ENCODE measurements at regions not wholly inside any gene's neighbourhood (a gene's known extent, or its start where the extent isn't known, plus 50 kb on each side); places are given as distances from the start of the nearest gene placed in this dataset.

GRCh38 chr1:96334236-96334557 is 387.4 kb upstream of the PTBP2 start:
- no peak for DNase-seq

- DNase-seq = no peak
Measured at GRCh38 chr1:96338622-96339021, 383.0 kb upstream of the PTBP2 start.

GRCh38 chr1:96340686-96341085 is 380.9 kb upstream of the PTBP2 start:
- no peak for DNase-seq

GRCh38 chr1:96346719-96347118 is 374.9 kb upstream of the PTBP2 start:
- no peak for DNase-seq

GRCh38 chr1:96349896-96350295 is 371.7 kb upstream of the PTBP2 start:
- no peak for DNase-seq

- DNase-seq = no peak
Measured at GRCh38 chr1:96352733-96353132, 368.9 kb upstream of the PTBP2 start.

GRCh38 chr1:96355521-96355920 is 366.1 kb upstream of the PTBP2 start:
- DNase-seq = no peak

GRCh38 chr1:96355961-96356360 is 365.6 kb upstream of the PTBP2 start:
- no peak for DNase-seq

- DNase-seq = no peak
Measured at GRCh38 chr1:96357141-96357765, 364.3 kb upstream of the PTBP2 start.

- DNase-seq = no peak
Measured at GRCh38 chr1:96358057-96358456, 363.5 kb upstream of the PTBP2 start.

GRCh38 chr1:96360036-96360795 is 361.4 kb upstream of the PTBP2 start:
- DNase-seq = no peak

GRCh38 chr1:96361271-96361856 is 360.2 kb upstream of the PTBP2 start:
- DNase-seq = no peak

- DNase-seq = no peak
Measured at GRCh38 chr1:96361961-96362360, 359.6 kb upstream of the PTBP2 start.

GRCh38 chr1:96362623-96363022 is 359.0 kb upstream of the PTBP2 start:
- DNase-seq = no peak

GRCh38 chr1:96363826-96364225 is 357.8 kb upstream of the PTBP2 start:
- no peak for DNase-seq

GRCh38 chr1:96364576-96364975 is 357.0 kb upstream of the PTBP2 start:
- DNase-seq = no peak

GRCh38 chr1:96365076-96365475 is 356.5 kb upstream of the PTBP2 start:
- DNase-seq = no peak

- no peak for DNase-seq
Measured at GRCh38 chr1:96365596-96366390, 355.8 kb upstream of the PTBP2 start.

- no peak for DNase-seq
Measured at GRCh38 chr1:96366516-96366915, 355.1 kb upstream of the PTBP2 start.

GRCh38 chr1:96367791-96368190 is 353.8 kb upstream of the PTBP2 start:
- no peak for DNase-seq

GRCh38 chr1:96370757-96371156 is 350.8 kb upstream of the PTBP2 start:
- DNase-seq = no peak

GRCh38 chr1:96372881-96373280 is 348.7 kb upstream of the PTBP2 start:
- no peak for DNase-seq

- no peak for DNase-seq
Measured at GRCh38 chr1:96374076-96374762, 347.4 kb upstream of the PTBP2 start.
